ENCODE measurements at regions not wholly inside any gene's neighbourhood (a gene's known extent, or its start where the extent isn't known, plus 50 kb on each side); places are given as distances from the start of the nearest gene placed in this dataset.

DNA sequence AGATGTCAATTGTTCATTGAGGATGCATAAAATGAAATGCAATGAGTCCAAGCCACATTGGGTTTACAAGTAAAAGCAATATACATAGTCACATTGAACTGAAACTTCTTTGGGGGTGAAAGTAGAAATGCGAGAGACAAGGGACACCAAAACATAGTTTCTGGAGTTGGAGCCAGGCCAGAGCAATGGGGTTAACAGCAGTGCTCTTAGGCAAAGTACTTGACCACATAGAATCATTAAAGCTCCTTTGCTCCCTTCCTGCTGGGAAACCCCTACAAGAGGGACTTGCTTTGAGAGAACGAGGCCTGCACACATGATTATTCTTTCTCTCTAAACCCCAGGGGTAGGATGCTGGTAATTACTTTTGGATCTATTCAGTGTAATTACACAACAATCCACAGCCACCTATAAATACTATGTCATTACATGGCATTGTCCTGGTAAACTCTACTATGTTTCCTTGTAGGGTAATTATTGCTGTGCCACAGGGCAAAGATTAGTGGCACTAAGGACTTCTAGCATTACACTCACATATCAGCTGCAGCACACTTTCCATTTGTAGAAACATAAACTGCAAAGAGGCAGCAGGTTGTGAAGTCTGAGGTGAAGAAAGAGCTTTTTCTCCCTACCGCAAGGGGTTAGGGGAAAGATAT is 421.6 kb upstream of the PBX1 start:
- Histone ChIP-seq H3K27ac (ENCODE audit: extremely low read depth, low read depth, low read length) (no peak overlapping the region), H3K4me2 (ENCODE audit: insufficient read depth, low read length) (no peak overlapping the region), H3K36me3 (ENCODE audit: control insufficient read depth, insufficient read depth, low read length) (no peaks in the 10 kb centered on the region), H3K4me1 (replicated peaks in 1 of 2; ENCODE audit: control insufficient read depth in 2 of 2, insufficient read depth in 2 of 2, low read length in 2 of 2) (no peaks in the 10 kb centered on the region), H3K27me3 (ENCODE audit: control insufficient read depth in 2 of 2, insufficient read depth in 2 of 2, low read length in 2 of 2) (no peaks in the 10 kb centered on the region), H2AFZ (ENCODE audit: low read depth, low read length) (no peak overlapping the region), H3K79me2 (ENCODE audit: control insufficient read depth, insufficient read depth, low read length) (no peaks in the 10 kb centered on the region), H3K9me1 (ENCODE audit: control insufficient read depth, insufficient read depth, low read length) (no peaks in the 10 kb centered on the region), H3K9ac (ENCODE audit: insufficient read depth in 1 of 2, low read depth in 2 of 2, low read length in 2 of 2) (no peak overlapping the region), H3K4me3 (no peak overlapping the region), H4K20me1 (replicated peaks; ENCODE audit: control insufficient read depth, insufficient read depth, low read length) (no peaks in the 10 kb centered on the region), H3K9me3 (replicated peaks; ENCODE audit: control insufficient read depth, insufficient read depth, low read depth, low read length) (no peaks in the 10 kb centered on the region; the same call in 1 of the 2 replicates)
- no TSS peak for BruUV-seq (replicated peaks)
- CTCF ChIA-PET (ENCODE audit: low intra/inter-chr PET ratio), result no interaction called here
- intact Hi-C loops (cut with micrococcal nuclease) (no loop called here), in situ Hi-C loops (cut with MboI) (no loop called here)
- ATAC-seq (no peak), DNase-seq (ENCODE audit: extremely low read depth in 1 of 4, low spot score in 3 of 4) (no peak), FAIRE-seq (no peak)
- TF ChIP-seq EZH2 (IDR thresholded peaks at IDR 0.05; ENCODE audit: borderline replicate concordance, low read depth, low read length) (no peak), ZNF77 (CRISPR knock-in tag; IDR thresholded peaks at IDR 0.05) (no peak), GABPB1 (CRISPR knock-in tag; IDR thresholded peaks at IDR 0.05) (no peak), EP400 (IDR thresholded peaks at IDR 0.05) (no peak), RBM39 (optimal IDR thresholded peaks at IDR 0.05; ENCODE audit: low read depth, low read length) (no peak), LEF1 (IDR thresholded peaks at IDR 0.05) (no peak), SRSF3 (IDR thresholded peaks at IDR 0.05; ENCODE audit: insufficient read depth, low read length) (no peak), ZNF449 (CRISPR knock-in tag; IDR thresholded peaks at IDR 0.05) (no peak)
- TF ChIP-seq, protein P1, sequence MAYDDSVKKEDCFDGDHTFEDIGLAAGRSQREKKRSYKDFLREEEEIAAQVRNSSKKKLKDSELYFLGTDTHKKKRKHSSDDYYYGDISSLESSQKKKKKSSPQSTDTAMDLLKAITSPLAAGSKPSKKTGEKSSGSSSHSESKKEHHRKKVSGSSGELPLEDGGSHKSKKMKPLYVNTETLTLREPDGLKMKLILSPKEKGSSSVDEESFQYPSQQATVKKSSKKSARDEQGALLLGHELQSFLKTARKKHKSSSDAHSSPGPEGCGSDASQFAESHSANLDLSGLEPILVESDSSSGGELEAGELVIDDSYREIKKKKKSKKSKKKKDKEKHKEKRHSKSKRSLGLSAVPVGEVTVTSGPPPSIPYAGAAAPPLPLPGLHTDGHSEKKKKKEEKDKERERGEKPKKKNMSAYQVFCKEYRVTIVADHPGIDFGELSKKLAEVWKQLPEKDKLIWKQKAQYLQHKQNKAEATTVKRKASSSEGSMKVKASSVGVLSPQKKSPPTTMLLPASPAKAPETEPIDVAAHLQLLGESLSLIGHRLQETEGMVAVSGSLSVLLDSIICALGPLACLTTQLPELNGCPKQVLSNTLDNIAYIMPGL (CRISPR knock-in tag; IDR thresholded peaks at IDR 0.05), result no peak
- TF ChIP-seq, protein P2, sequence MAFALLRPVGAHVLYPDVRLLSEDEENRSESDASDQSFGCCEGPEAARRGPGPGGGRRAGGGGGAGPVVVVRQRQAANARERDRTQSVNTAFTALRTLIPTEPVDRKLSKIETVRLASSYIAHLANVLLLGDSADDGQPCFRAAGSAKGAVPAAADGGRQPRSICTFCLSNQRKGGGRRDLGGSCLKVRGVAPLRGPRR (CRISPR knock-in tag; IDR thresholded peaks at IDR 0.05), result no peak
- TF ChIP-seq, protein P3, sequence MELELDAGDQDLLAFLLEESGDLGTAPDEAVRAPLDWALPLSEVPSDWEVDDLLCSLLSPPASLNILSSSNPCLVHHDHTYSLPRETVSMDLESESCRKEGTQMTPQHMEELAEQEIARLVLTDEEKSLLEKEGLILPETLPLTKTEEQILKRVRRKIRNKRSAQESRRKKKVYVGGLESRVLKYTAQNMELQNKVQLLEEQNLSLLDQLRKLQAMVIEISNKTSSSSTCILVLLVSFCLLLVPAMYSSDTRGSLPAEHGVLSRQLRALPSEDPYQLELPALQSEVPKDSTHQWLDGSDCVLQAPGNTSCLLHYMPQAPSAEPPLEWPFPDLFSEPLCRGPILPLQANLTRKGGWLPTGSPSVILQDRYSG (tag; conservative IDR thresholded peaks at IDR 0.05; ENCODE audit: low read depth), result no peak
- POLR2A ChIA-PET, result no interaction called here
- 0% methylated on average over 3 of the region's 3 CpGs for WGBS (ENCODE audit: insufficient coverage, low coverage, missing lambda C conversion rate)

All from K562 (cell line).